PC-9 (cell line): ENCODE measurements at regions not wholly inside any gene's neighbourhood (a gene's known extent, or its start where the extent isn't known, plus 50 kb on each side); places are given as distances from the start of the nearest gene placed in this dataset.
"Not testable (repeated sequence)": the region's sequence is repeated elsewhere in the genome, so short reads cannot be mapped to it uniquely, and the experiment has no call there.

ENCODE experiments used
- BruUV-seq: library from RNA; stranded (reverse); fragments of 400-500 nt; replicated peaks from 2 replicates; lab custom pipeline; 2021; lab: Mats Ljungman, UMichigan
- CTCF ChIA-PET: fragments of 300-600 bp; sonication (Branson Sonifier 250); formaldehyde crosslinking; loops from one replicate; lab custom pipeline; 2022; ENCODE audit warnings: antibody characterized with exemption; lab: Charles Lee
- POLR2A ChIA-PET: fragments of 300-600 bp; sonication (Branson Sonifier 250); formaldehyde crosslinking; loops from one replicate; lab custom pipeline; 2022; ENCODE audit warnings: antibody characterized with exemption; ENCODE audit not compliant: unreplicated experiment; lab: Charles Lee
- DNase-seq, 2 experiments: peaks; one replicate each; pipeline versions ENCODE4 v3.0.0 to v3.0.0-alpha.2; 2015 to 2022; ENCODE audit warnings: mixed read lengths in 1 of 2
- H2AFZ ChIP-seq: fragments of 200-600 bp; sonication (generic); 2 replicates; pipeline ENCODE4 v1.8.1; 2017; ENCODE audit warnings: antibody characterized with exemption
- H3F3A ChIP-seq: fragments of 200-600 bp; sonication (generic); 2 replicates; pipeline ENCODE4 v1.8.1; 2017; ENCODE audit warnings: antibody characterized with exemption, mild to moderate bottlenecking, low read depth; ENCODE audit not compliant: insufficient read depth
- H3K27ac ChIP-seq: fragments of 200-600 bp; sonication (generic); 2 replicates; pipeline ENCODE4 v1.6.1; 2016; ENCODE audit warnings: mixed run types
- H3K27me3 ChIP-seq: fragments of 200-600 bp; sonication (generic); 2 replicates; pipeline ENCODE4 v1.6.1; 2016; ENCODE audit warnings: low read depth, mixed run types; ENCODE audit not compliant: insufficient read depth
- H3K36me3 ChIP-seq: fragments of 200-600 bp; sonication (generic); 2 replicates; pipeline ENCODE4 v1.6.1; 2016; ENCODE audit warnings: low read depth, mixed run types
- H3K4me1 ChIP-seq: fragments of 200-600 bp; sonication (generic); replicated peaks from 2 replicates; pipeline ENCODE4 v1.6.1; 2016; ENCODE audit warnings: mixed run types; ENCODE audit not compliant: insufficient read depth
- H3K4me2 ChIP-seq: fragments of 200-600 bp; sonication (generic); 2 replicates; pipeline ENCODE4 v1.6.1; 2017; ENCODE audit warnings: mixed run types
- H3K4me3 ChIP-seq: fragments of 200-600 bp; sonication (generic); 2 replicates; pipeline ENCODE4 v1.6.1; 2016; ENCODE audit warnings: mixed run types
- H3K79me2 ChIP-seq: fragments of 200-600 bp; sonication (generic); 2 replicates; pipeline ENCODE4 v1.6.1; 2017; ENCODE audit warnings: low read depth, mixed run types
- H3K9me2 ChIP-seq: fragments of 200-600 bp; sonication (generic); 2 replicates; pipeline ENCODE4 v1.8.1; 2017; ENCODE audit warnings: mild to moderate bottlenecking; ENCODE audit not compliant: insufficient read depth
- H3K9me3 ChIP-seq: fragments of 200-600 bp; sonication (generic); 2 replicates; pipeline ENCODE4 v1.8.1; 2016; ENCODE audit warnings: low read depth; ENCODE audit not compliant: insufficient read depth
- H4K20me1 ChIP-seq: fragments of 200-600 bp; sonication (generic); 2 replicates; pipeline ENCODE4 v1.8.1; 2017; ENCODE audit not compliant: insufficient read depth
- EZH2 ChIP-seq: fragments of 200-600 bp; sonication (generic); IDR thresholded peaks from 2 replicates; pipeline ENCODE4 v1.8.0; 2017; ENCODE audit warnings: antibody characterized with exemption, low read depth
- intact Hi-C: fragments of 100-400 bp; cut with micrococcal nuclease; formaldehyde crosslinking; loops from one replicate; pipeline ENCODE4 v1.10.0; 2022; ENCODE audit not compliant: unreplicated experiment
- TF ChIP-seq, protein P1 (sequence below): fragments of 200-600 bp; sonication (generic); conservative IDR thresholded peaks from 2 replicates; pipeline ENCODE4 v1.6.1; 2017; ENCODE audit warnings: mixed run types, antibody characterized with exemption, mild to moderate bottlenecking, moderate library complexity

DNA sequence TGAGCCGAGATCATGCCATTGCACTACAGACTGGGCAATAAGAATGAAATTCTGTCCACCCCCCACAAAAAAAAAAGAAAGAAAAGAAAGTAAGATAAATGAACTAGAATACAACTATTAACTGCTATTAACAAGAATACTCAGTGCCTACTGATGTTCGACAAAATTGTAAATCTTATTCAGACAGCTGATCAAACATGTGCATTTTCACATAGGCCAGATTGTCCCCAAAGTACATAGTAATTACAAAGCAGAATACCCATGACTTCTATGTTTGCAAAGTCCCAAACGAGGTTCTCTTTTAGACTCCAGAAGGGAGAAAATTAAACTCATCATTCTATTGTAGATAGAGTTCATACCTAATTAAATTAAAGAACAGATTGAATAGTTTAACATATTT, 113.4 kb downstream of the UFM1 start:
- CTCF ChIA-PET: no interaction called here
- no peak overlapping the region for H3K27ac ChIP-seq

GRCh38 chr13:38472411-38472810, 122.8 kb downstream of the UFM1 start:
- H3K79me2 ChIP-seq, H3K4me3 ChIP-seq, H3F3A ChIP-seq, H3K4me2 ChIP-seq, intact Hi-C loops, H3K4me1 ChIP-seq, DNase-seq, BruUV-seq, H4K20me1 ChIP-seq, H3K9me2 ChIP-seq, H2AFZ ChIP-seq, H3K36me3 ChIP-seq, H3K27ac ChIP-seq, H3K27me3 ChIP-seq, CTCF ChIA-PET, H3K9me3 ChIP-seq, POLR2A ChIA-PET: not testable (repeated sequence)

More for the DNA sequence above, 113.4 kb downstream of the UFM1 start:
- Histone ChIP-seq H3K27me3 (no peaks in the 10 kb centered on the region), H3K4me3 (no peak overlapping the region), H2AFZ (no peak overlapping the region), H3K4me1 (no peaks in the 10 kb centered on the region), H3K79me2 (no peaks in the 10 kb centered on the region), H3K4me2 (no peak overlapping the region), H3F3A (no peaks in the 10 kb centered on the region), H4K20me1 (no peaks in the 10 kb centered on the region), H3K9me3 (no peaks in the 10 kb centered on the region; the same call in 1 of the 2 replicates), H3K9me2 (no peaks in the 10 kb centered on the region), H3K36me3 (no peaks in the 10 kb centered on the region)
- no peak for DNase-seq
- POLR2A ChIA-PET: no interaction called here
- no TSS peak for BruUV-seq
- intact Hi-C loops: no loop called here
- TF ChIP-seq, protein P1, sequence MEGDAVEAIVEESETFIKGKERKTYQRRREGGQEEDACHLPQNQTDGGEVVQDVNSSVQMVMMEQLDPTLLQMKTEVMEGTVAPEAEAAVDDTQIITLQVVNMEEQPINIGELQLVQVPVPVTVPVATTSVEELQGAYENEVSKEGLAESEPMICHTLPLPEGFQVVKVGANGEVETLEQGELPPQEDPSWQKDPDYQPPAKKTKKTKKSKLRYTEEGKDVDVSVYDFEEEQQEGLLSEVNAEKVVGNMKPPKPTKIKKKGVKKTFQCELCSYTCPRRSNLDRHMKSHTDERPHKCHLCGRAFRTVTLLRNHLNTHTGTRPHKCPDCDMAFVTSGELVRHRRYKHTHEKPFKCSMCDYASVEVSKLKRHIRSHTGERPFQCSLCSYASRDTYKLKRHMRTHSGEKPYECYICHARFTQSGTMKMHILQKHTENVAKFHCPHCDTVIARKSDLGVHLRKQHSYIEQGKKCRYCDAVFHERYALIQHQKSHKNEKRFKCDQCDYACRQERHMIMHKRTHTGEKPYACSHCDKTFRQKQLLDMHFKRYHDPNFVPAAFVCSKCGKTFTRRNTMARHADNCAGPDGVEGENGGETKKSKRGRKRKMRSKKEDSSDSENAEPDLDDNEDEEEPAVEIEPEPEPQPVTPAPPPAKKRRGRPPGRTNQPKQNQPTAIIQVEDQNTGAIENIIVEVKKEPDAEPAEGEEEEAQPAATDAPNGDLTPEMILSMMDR: no peak
- no peak for TF ChIP-seq EZH2

DNA sequence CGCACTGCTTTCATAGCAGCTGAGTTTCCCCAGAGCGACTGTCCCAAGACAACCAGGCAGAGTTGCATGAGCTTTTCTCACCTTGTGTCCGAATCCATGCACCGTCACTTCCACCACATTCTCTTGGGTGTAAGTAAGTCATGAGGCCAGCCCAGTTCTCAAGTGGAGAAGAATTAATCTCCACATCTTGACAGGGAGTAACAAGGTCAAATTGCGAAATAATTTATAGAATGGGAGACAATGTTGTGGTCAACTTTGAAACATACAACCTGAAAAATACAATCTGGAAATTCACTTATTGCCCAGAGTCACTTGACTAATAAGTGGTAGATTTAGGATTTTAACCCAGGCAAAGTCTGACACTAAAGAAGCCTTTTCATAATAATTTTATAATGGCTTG, 123.7 kb downstream of the UFM1 start:
- Histone ChIP-seq H3K36me3 (no peaks in the 10 kb centered on the region), H2AFZ (no peak overlapping the region), H3K4me1 (no peaks in the 10 kb centered on the region; the same call in 1 of the 2 replicates), H4K20me1 (no peaks in the 10 kb centered on the region), H3F3A (no peaks in the 10 kb centered on the region), H3K79me2 (no peaks in the 10 kb centered on the region), H3K4me2 (no peak overlapping the region), H3K4me3 (no peak overlapping the region), H3K27ac (no peak overlapping the region), H3K9me2 (no peaks in the 10 kb centered on the region), H3K27me3 (no peaks in the 10 kb centered on the region), H3K9me3 (no peaks in the 10 kb centered on the region)
- no peak for TF ChIP-seq EZH2
- TF ChIP-seq, protein P1: no peak
- BruUV-seq: no TSS peak
- no peak for DNase-seq
- ChIA-PET CTCF (no interaction called here), POLR2A (no interaction called here)
- intact Hi-C loops: no loop called here

DNA sequence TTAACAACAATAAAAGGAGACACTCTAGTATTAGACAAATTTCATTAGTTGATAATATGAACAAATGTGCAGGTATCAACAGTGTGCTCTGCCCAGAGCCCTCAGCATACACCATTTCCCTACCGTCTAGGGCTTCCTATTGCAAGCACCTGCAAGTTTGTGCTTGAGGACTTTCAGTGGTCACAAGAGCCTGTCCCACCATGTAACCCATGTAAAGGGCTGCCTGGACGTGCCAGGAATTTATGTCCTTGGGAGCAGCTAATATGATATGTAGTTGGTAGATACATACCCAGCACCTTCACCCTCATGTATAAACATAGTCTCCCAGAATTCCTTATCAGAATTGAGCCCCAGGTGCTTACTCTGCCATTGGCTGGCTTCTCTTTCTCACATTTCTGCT, 128.0 kb downstream of the UFM1 start:
- CTCF ChIA-PET: no interaction called here
- POLR2A ChIA-PET: no interaction called here
- H2AFZ ChIP-seq: no peak overlapping the region

More for the DNA sequence above, 128.0 kb downstream of the UFM1 start:
- Histone ChIP-seq H3K4me2 (no peak overlapping the region), H4K20me1 (no peaks in the 10 kb centered on the region; the same call in 1 of the 2 replicates), H3K4me1 (no peaks in the 10 kb centered on the region), H3K4me3 (no peak overlapping the region), H3K27ac (no peak overlapping the region), H3K27me3 (no peaks in the 10 kb centered on the region), H3K9me2 (no peaks in the 10 kb centered on the region), H3F3A (no peaks in the 10 kb centered on the region), H3K79me2 (no peaks in the 10 kb centered on the region), H3K9me3 (no peaks in the 10 kb centered on the region), H3K36me3 (no peaks in the 10 kb centered on the region)
- BruUV-seq: no TSS peak
- TF ChIP-seq, protein P1: no peak
- no peak for TF ChIP-seq EZH2
- DNase-seq: no peak
- intact Hi-C loops: no loop called here
